GM10266 (cell line): ENCODE measurements at regions not wholly inside any gene's neighbourhood (a gene's known extent, or its start where the extent isn't known, plus 50 kb on each side); places are given as distances from the start of the nearest gene placed in this dataset.

ENCODE experiments used
- DNase-seq: peaks from one replicate; pipeline ENCODE4 v3.0.0; 2012; ENCODE audit errors: extremely low spot score
- TF ChIP-seq, protein P1 (sequence below): IDR thresholded peaks from 2 replicates; pipeline ENCODE4 v1.5.1; 2012; ENCODE audit warnings: mild to moderate bottlenecking, low read depth; ENCODE audit not compliant: control insufficient read depth, insufficient read depth; ENCODE audit errors: missing control alignments

DNA sequence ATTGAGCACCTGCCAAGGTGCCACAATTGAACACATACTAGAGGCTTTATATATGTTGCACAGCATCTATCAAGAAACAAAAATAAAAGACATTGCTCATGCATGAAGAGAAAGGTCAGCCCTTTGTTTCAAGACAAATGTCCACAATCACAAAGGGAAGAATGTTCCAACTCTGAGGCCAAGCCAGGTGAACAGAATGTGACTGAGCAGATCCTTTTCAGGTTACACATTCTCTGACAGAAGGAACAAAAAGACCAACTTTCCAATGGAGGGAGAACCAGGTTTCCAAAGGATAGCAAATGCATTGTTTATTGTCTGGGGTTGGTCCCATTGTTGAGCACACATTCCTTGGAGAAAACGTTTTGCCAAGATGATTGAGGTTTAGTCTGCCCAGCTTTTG, 50.2 kb upstream of the FAM174B start:
- no peak for DNase-seq
- TF ChIP-seq, protein P1, sequence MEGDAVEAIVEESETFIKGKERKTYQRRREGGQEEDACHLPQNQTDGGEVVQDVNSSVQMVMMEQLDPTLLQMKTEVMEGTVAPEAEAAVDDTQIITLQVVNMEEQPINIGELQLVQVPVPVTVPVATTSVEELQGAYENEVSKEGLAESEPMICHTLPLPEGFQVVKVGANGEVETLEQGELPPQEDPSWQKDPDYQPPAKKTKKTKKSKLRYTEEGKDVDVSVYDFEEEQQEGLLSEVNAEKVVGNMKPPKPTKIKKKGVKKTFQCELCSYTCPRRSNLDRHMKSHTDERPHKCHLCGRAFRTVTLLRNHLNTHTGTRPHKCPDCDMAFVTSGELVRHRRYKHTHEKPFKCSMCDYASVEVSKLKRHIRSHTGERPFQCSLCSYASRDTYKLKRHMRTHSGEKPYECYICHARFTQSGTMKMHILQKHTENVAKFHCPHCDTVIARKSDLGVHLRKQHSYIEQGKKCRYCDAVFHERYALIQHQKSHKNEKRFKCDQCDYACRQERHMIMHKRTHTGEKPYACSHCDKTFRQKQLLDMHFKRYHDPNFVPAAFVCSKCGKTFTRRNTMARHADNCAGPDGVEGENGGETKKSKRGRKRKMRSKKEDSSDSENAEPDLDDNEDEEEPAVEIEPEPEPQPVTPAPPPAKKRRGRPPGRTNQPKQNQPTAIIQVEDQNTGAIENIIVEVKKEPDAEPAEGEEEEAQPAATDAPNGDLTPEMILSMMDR, result no peak

DNA sequence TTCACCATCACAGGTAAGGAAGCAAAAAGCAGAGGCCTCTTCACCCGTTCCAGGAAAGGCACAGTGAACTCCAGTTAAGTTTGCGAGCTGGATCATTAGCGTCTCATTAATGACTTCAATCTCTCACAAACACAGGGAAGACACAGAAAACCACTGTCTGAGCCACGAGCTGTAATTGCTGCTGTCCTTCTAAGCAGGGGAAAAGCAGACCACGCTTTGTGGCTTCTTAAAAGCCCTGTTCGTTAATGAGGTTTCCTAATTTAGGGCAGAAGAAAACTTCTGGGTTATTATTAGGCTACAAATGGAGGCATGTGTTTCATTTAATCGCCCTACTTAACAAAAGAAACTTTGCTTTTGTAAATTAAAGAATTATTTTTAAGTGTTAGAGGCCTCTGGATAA, 50.6 kb upstream of the FAM174B start:
- TF ChIP-seq, protein P1, result no peak
- DNase-seq, result no peak

DNA sequence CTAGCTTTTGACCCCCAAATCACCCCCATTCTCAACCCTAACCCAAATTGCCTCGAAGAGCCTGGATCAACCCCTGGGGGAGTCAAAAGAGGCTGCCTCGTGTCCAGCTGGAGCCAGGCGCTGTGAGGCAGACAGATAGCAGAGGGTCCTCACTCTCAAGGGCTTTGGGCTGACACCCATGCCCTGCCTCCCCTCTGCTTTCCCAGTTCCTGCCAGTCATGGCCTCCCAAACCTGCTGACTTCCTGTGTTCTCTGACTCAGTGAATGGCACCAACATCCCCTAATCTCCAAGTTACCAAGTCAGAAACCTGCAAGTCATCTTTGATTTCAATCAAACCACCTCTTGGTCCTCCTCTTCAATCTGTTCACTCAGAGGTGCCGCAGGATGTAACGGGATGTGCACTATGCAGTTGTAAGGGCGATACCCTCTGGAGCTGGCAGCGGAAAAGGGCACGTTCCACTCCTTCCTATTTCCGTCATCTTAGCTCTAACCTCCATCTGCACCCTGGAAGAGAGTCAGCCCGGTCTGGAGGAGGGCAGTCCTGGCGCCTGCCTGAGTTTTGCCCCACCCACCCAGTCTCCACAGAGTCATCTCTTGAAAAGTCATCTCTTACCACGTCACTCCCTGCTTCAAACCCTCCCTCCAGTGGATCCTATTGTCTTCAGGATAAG, 52.4 kb upstream of the FAM174B start:
- no peak for DNase-seq
- TF ChIP-seq, protein P1, result no peak

DNA sequence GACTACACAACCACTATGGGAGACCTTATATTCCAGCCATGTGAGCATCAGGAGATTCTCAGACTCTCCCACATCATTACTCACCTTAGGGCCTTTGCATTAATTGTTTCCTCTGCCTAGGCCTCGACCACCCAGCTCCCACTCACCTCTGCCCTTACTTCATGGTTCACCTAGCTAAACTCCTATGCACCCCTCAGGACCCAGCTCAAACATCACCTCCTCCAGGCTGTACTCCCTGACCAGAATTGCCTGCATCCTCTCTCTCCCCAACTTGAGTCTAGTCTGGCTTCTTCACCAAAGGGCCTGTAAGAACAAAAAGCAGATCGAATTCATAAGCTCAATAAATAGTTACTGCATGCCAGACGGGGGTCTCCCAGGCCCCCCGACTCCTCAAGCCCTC, 53.1 kb upstream of the FAM174B start:
- no peak for DNase-seq
- TF ChIP-seq, protein P1, result no peak

DNA sequence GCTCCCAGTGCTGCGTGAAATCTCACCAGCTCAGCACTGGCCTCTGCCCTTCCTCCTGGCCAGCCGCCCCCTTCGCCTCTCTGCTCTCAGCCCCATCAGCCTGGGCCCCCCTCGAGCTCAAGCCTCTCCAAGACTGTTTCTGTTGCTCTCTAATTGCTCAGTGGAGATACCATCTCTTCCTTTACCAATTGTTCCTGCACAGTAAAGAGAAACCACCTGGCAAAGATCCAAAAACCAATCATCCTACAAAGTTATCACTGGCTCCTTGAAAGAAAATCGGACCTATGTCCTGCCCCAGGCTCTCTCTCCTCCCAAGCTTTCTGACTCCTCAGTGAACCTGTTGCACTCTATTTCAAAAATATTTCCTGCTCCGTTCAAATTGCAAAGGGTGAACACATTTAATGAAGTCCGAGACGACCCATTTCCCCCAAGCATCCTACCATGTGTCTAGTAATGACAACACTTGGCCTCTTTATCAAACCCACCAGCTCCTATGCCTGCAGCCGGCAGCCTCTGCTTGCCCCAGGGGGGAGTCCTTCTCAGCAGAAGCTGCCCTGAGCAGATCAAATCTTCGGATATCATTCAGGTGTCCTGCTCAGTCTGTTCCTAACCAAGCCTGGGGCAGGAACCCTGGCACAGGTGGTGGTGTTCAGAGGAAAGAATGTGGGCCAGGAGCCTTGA, 53.7 kb upstream of the FAM174B start:
- no peak for DNase-seq
- TF ChIP-seq, protein P1, result no peak

DNA sequence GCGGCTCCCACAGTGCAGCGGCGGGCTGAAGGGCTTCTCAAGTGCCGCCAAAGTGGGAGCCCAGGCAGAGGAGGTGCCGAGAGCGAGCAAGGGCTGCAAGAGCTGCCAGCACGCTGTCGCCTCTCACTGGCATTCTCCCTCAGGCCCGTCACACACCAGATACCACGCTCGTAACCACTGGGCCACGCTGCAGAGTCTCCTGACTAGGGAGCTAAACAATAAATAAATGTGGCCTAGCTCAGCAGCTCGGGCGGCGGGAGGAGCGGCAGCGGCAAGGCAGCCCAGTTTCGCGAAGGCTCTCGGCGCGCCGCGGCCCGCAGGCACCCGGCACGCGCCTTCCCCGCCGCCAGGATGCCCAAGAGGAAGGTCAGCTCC, 55.9 kb upstream of the FAM174B start:
- TF ChIP-seq, protein P1, result no peak
- DNase-seq, result no peak

DNA sequence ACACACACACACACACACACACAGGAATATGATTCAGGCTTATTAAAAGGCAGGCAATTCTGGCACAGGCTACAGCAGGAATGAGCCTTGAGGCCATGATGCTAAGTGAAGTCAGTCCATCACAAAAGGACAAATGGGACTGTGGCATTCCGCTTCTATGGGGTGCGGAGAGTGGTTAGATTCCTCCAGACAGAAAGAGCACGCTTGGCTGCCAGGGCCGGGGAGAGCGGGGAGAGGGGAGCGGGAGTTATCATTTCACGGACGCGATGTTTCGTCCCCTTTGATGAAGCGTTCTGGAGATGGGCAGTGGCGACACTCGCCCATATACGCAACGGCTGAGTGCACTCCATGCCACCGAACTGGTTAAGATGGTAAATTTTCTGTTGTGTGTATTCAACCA, 58.5 kb upstream of the FAM174B start:
- TF ChIP-seq, protein P1, result no peak
- DNase-seq, result no peak
